ENCODE measurements at regions not wholly inside any gene's neighbourhood (a gene's known extent, or its start where the extent isn't known, plus 50 kb on each side); places are given as distances from the start of the nearest gene placed in this dataset.

GRCh38 chr22:44403166-44403565, 90.4 kb upstream of the SHISAL1 start:
- no peak overlapping the region for H3K4me3 Mint-ChIP-seq
- peaks cover 1 to 3% (median 2%) of the 10 kb centered on the region in 3 donors for H3K27me3 Mint-ChIP-seq (ENCODE audit: low read depth in 3 of 3)
- no peak for DNase-seq
- no peaks in the 10 kb centered on the region for H3K9me3 Mint-ChIP-seq
- H3K4me1 Mint-ChIP-seq = no peaks in the 10 kb centered on the region
- H3K36me3 Mint-ChIP-seq = no peaks in the 10 kb centered on the region
- no peak overlapping the region for H3K27ac Mint-ChIP-seq

DNA sequence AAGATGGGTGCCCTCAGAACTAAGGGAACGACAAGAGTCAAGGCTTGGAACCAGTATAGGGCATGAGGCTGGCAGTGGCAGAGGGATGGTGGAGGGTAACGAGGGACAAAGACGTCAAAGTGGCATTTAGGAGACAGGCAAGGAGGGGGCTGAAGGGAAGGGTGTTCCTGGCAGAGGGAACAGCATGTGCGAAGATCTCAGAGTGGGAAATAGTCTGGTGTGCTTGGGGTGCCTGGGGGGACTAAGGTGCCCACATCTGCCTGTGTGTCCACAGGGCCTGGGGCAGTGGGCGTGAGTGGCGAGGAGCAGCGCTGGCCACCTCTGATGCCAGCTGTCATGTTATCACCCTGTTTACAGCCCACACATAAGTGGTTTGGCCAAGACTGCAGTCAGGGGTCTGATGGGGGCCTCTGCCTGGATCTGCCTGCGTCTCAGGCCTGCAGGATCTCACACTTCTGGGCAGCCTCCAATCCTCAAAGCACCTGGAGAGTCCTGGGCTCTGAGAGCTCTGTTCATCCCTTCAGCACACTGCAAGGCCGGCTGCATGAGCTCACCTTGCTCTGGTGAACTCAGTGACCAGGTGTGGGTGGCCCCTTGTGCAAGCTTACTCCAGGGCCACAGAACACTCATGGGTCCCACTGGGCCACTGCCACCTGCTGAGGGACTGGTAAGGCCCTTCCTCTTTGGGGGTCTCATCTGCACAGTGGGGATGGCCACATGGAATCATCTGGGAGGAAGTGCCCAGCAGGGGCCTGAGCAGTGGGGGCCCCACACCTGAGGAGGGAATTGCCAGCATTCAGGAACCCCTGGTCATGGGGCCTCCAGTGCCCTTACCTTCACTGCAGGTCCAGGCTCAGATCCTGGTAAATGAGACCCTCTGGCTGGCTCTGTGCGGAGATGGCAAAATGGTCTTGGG, 89.7 kb upstream of the SHISAL1 start:
- Mint-ChIP-seq H3K36me3 (no peaks in the 10 kb centered on the region), H3K9me3 (no peaks in the 10 kb centered on the region), H3K27me3 (ENCODE audit: low read depth in 3 of 3) (peaks cover 0 to 3% (median 2%) of the 10 kb centered on the region in 3 donors), H3K4me1 (no peaks in the 10 kb centered on the region), H3K27ac (no peak overlapping the region), H3K4me3 (no peak overlapping the region)
- DNase-seq = no peak

DNA sequence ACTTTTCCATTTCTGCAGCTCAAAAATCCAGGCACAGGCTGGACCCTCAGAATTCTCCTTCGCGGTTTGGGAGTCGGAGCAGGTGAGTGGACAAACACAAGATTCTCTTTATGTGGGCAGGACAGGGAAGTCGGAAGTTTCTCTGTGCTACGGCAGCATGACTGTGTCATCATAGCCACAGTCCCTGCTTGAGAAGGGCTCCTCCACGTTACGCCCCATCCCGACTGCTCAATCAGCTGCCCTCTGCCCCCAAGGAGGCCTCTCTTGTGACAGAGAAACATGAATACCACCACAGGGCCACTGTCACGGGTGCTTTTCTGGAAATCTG, 89.0 kb upstream of the SHISAL1 start:
- no peaks in the 10 kb centered on the region for H3K4me1 Mint-ChIP-seq
- H3K9me3 Mint-ChIP-seq = no peaks in the 10 kb centered on the region
- H3K27ac Mint-ChIP-seq = no peak overlapping the region
- no peaks in the 10 kb centered on the region for H3K36me3 Mint-ChIP-seq
- DNase-seq = no peak
- peaks cover 0 to 4% (median 2%) of the 10 kb centered on the region in 3 donors for H3K27me3 Mint-ChIP-seq (ENCODE audit: low read depth in 3 of 3)
- no peak overlapping the region for H3K4me3 Mint-ChIP-seq

DNA sequence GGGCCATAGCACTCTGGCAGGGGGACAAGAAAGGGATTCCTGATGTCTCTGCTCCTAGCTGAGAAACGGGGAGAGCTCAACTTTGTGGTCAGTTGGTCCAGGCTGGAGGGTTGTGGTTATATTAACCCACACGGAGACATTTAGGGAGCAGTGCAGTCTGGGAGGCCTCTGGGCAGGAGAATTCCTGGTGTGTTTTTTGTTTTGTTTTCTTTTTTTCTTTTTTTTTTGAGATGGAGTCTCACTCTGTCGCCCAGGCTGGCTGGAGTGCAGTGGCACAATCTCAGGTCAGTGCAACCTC, 88.0 kb upstream of the SHISAL1 start:
- H3K27me3 Mint-ChIP-seq (ENCODE audit: low read depth in 3 of 3) = peaks cover 0 to 6% (median 2%) of the 10 kb centered on the region in 3 donors
- no peaks in the 10 kb centered on the region for H3K36me3 Mint-ChIP-seq
- no peak for DNase-seq
- no peaks in the 10 kb centered on the region for H3K4me1 Mint-ChIP-seq
- no peak overlapping the region for H3K4me3 Mint-ChIP-seq
- H3K27ac Mint-ChIP-seq = no peak overlapping the region
- H3K9me3 Mint-ChIP-seq = no peaks in the 10 kb centered on the region

- Mint-ChIP-seq H3K27me3 (ENCODE audit: low read depth in 3 of 3) (peaks cover 1 to 6% (median 2%) of the 10 kb centered on the region in 3 donors), H3K4me1 (no peaks in the 10 kb centered on the region), H3K36me3 (no peaks in the 10 kb centered on the region), H3K27ac (no peak overlapping the region), H3K9me3 (no peaks in the 10 kb centered on the region), H3K4me3 (no peak overlapping the region)
- DNase-seq = no peak
Observed at GRCh38 chr22:44399906-44400762, 87.4 kb upstream of the SHISAL1 start.

- H3K4me1 Mint-ChIP-seq = no peaks in the 10 kb centered on the region
- H3K36me3 Mint-ChIP-seq = no peaks in the 10 kb centered on the region
- H3K27me3 Mint-ChIP-seq (ENCODE audit: low read depth in 3 of 3) = peaks cover 2 to 8% (median 2%) of the 10 kb centered on the region in 3 donors
- no peak for DNase-seq
- H3K9me3 Mint-ChIP-seq = no peaks in the 10 kb centered on the region
- no peak overlapping the region for H3K27ac Mint-ChIP-seq
- H3K4me3 Mint-ChIP-seq = no peak overlapping the region
Observed at GRCh38 chr22:44398856-44399837, 86.4 kb upstream of the SHISAL1 start.

GRCh38 chr22:44396727-44397722, 84.3 kb upstream of the SHISAL1 start:
- peaks cover 2 to 13% (median 2%) of the 10 kb centered on the region in 3 donors for H3K27me3 Mint-ChIP-seq (ENCODE audit: low read depth in 3 of 3)
- no peaks in the 10 kb centered on the region for H3K9me3 Mint-ChIP-seq
- H3K4me3 Mint-ChIP-seq = no peak overlapping the region
- DNase-seq = no peak
- H3K36me3 Mint-ChIP-seq = no peaks in the 10 kb centered on the region
- no peak overlapping the region for H3K27ac Mint-ChIP-seq
- no peaks in the 10 kb centered on the region for H3K4me1 Mint-ChIP-seq

DNA sequence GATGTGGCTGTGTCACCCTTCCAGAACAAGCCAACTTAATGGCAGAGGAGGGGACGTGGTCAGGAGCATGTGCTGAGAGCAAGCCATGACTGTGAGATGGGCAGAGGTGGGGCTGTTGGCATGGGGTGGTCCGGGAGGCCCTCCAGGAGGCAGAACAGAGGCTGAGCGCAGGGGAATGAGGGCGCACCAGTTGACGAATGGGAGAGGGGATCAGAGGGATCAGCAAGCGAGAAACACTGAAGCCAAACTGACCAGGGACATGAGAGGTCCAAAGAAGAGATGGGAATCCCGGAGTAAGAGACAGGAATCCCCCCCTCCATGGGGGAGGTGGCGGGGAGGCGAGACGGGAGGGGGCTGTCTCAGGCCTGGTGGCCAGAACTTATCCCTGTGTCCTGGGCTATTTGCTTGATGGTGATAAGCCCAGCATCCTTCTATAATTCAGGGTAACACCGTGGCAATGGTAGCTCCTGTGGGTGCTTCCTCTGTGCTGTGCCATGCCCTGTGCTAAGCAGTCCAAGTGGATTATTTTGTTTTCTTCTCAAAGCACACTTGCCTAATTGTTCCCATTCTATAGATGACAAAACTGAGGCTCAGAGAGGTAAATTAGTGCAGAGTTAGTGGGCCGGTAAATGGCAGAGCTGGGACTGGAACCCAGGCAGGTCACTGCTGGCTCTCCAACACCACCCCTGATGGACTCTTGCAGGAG, 83.4 kb upstream of the SHISAL1 start:
- H3K27ac Mint-ChIP-seq = no peak overlapping the region
- no peak overlapping the region for H3K4me3 Mint-ChIP-seq
- no peaks in the 10 kb centered on the region for H3K36me3 Mint-ChIP-seq
- DNase-seq = no peak
- peaks cover 2 to 12% (median 3%) of the 10 kb centered on the region in 3 donors for H3K27me3 Mint-ChIP-seq (ENCODE audit: low read depth in 3 of 3)
- no peaks in the 10 kb centered on the region for H3K4me1 Mint-ChIP-seq
- H3K9me3 Mint-ChIP-seq = peaks cover 0 to 2% (median 0%) of the 10 kb centered on the region in 6 donors

GRCh38 chr22:44395118-44396005, 82.6 kb upstream of the SHISAL1 start:
- no peak for DNase-seq
- no peaks in the 10 kb centered on the region for H3K36me3 Mint-ChIP-seq
- no peak overlapping the region for H3K27ac Mint-ChIP-seq
- peaks cover 0 to 2% (median 0%) of the 10 kb centered on the region in 6 donors for H3K9me3 Mint-ChIP-seq
- no peaks in the 10 kb centered on the region for H3K4me1 Mint-ChIP-seq
- no peak overlapping the region for H3K4me3 Mint-ChIP-seq
- peaks cover 3 to 12% (median 4%) of the 10 kb centered on the region in 3 donors for H3K27me3 Mint-ChIP-seq (ENCODE audit: low read depth in 3 of 3)

DNA sequence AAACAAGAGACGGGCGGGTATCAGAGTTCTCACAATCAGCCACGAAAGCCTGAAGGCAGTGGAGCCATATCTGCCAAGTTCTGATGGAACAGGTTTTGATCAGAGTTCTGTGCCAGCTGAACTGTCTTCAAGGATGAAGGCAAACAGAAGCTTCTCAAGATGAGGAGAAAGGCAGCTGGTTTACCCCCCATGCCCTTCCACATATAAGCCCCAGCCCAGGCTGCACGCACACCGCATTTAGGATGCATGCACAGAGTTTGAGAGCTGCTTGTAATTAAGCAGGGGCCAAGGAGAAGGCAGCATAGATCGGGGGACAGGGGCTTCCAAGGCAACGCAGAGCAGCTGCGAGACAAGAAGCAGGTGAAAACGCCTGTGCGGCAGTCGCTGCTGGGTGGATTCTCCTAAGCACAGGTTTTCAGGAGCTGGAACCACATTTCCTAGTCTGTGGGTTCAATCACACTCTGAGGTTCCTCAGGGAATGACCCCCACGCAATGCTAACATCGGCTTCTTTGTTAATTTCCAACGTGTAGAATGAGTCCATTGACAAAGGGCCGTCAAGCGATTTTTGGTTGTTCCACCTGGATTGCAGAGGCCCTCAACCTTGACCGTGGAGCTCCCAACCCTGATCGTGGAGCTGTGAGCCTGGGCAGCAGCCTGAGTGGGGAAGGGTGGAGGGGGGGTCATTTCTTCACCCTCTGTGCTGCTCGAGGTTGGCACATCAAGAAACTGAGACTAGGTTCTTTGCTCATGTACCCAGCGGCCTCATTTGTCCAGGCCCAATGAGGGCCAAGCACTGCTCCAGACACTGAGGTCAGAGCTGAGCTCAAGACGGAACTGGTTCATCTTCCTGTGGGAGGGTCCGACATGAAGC, 81.7 kb upstream of the SHISAL1 start:
- no peaks in the 10 kb centered on the region for H3K4me1 Mint-ChIP-seq
- H3K27me3 Mint-ChIP-seq (ENCODE audit: low read depth in 3 of 3) = peaks cover 4 to 12% (median 7%) of the 10 kb centered on the region in 3 donors
- H3K36me3 Mint-ChIP-seq = no peaks in the 10 kb centered on the region
- DNase-seq = no peak
- peaks cover 0 to 2% (median 0%) of the 10 kb centered on the region in 6 donors for H3K9me3 Mint-ChIP-seq
- H3K4me3 Mint-ChIP-seq = no peak overlapping the region
- no peak overlapping the region for H3K27ac Mint-ChIP-seq

DNA sequence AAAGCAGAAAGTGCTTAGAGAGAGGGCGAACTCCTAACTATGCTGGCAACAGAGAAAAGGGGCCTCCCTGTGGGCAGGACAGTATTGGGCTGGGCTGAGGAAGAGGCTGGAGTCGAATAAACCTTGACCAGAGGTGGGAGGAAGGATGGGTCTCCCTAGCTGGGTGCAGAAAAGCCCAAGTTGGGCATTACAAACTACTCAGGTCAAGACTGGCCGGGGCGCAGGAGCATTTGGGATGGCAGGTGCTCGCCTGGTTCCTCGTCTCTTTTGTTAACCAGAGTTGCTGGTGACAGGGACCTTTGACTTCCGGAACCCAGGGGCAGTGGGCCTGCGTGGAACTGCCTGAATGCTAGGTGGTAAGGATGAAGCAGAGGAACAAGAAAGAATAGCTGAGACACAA, 80.3 kb upstream of the SHISAL1 start:
- H3K4me1 Mint-ChIP-seq = no peaks in the 10 kb centered on the region
- H3K27ac Mint-ChIP-seq = peak overlapping the region in 1 of 6 donors; percentile 53
- H3K4me3 Mint-ChIP-seq = no peak overlapping the region
- H3K27me3 Mint-ChIP-seq (ENCODE audit: low read depth in 3 of 3) = peaks cover 4 to 10% (median 7%) of the 10 kb centered on the region in 3 donors
- DNase-seq = no peak
- H3K36me3 Mint-ChIP-seq = no peaks in the 10 kb centered on the region
- peaks cover 0 to 2% (median 0%) of the 10 kb centered on the region in 6 donors for H3K9me3 Mint-ChIP-seq

Data from immature natural killer cell (primary cell).